Renal pelvis (tissue), 1 donor: ENCODE measurements at regions not wholly inside any gene's neighbourhood (a gene's known extent, or its start where the extent isn't known, plus 50 kb on each side); places are given as distances from the start of the nearest gene placed in this dataset.

Experiments
- DNase-seq: peaks from one replicate; pipeline ENCODE4 v3.0.0-alpha.2; 2013

DNA sequence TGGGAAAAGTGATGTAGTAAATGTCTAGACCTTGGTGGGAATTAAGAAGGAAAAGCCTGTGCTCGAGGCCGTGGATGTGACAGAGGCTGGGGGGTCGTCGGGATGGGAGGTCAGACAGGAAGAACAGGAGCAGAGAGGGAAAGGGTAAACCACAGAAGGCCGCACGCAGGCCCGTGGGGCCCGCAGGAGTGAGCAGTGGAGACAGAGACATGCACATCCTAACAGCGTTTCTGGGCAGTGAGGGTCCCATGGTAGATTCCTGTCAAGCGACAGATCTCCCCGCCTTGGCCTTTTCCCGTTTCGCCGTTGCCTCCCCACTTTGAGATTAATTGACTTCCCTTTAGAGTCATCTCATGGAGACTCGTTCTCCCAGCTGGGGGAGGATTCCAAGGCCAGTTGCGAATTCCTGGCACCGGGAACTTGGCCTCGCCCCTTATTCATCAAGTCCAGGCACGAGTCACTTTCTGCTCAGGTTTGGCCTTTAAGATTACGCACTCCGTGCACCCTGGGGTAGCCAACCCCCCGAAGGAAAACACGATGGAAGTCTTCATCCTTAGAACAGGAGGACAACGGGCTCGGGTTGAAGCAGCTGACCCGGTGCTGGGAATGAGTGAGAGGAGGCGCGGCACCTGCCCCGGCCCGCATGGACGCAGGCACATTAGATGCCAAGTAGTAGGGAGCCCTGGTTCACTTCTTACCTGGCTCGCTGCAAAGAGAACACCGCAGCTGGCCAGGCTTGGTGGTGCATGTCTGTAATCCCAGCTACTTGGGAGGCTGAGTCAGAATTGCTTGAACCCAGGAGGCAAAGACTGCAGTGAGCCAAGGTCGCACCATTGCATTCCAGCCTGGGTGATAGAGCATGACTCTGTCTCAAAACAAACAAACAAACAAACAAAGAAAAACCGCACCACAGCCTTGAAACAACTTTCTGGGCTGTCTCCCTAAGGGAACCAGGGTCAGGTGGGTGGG, 315.2 kb upstream of the SHH start:
- DNase-seq: no peak

DNA sequence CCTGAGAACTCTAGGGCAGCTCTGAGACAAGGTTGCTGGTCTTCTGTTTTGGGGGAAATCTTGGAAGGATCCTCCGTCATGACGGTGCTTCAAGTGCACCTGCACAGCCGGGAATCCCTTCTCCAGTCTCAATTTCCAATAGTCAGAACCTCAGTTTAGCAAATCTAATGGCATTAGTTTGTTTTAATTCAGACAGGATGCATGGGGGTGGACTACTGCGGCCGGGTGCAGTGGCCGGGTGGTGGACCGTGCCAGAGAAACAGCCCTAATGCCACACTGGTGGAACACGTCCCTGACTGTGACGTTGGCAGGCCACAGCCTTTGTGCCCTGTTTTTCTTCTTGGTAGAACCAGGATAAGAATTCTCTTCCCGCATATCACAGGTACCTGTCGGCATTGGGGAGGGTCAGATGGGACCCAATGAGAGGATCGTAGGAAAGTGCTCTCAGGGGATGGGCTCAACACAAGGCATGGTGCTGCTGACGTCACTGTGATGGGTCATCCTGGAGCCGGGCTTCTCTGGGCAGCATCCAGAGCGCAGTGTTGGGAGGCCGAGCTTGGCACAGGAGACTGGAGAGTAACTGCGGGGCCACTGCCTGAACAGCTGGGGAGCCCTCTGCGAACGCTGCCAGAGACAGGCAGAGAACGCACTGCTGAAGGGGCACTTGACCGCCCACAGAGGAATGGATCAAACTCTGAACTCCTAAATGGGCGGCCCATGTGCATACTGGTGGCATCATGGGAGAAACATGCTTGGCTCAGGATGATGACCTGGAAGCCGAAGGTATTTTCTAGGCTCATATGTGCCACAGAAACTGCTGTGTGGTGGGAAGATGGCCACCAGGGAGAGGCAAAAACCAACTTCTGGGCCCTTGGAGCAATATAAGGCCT, 313.8 kb upstream of the SHH start:
- DNase-seq: no peak

GRCh38 chr7:156124356-156124755, 312.1 kb upstream of the SHH start:
- no peak for DNase-seq

DNA sequence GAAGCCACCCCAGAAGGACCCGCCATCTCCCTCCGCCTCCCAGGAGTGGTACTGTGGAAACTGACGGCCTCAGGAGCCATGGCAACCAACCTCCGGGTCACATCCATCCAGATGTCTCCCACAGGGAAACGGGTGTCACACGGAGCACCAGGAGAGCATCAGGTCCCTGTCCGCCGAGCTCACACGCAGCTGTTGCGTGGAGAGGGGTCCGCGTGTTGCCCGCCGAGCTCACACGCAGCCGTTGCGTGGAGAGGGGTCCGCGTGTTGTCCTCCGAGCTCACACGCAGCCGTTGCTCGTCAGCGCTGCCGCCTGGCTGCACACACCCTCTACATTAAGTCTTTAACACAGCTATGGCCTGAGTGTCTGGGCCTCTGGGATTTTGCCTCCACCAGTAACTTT, 311.1 kb upstream of the SHH start:
- DNase-seq: no peak

- no peak for DNase-seq
Measured at GRCh38 chr7:156122752-156123354, 310.6 kb upstream of the SHH start.

GRCh38 chr7:156121956-156122355, 309.7 kb upstream of the SHH start:
- no peak for DNase-seq

- DNase-seq: no peak
Measured at GRCh38 chr7:156121434-156121833, 309.2 kb upstream of the SHH start.

DNA sequence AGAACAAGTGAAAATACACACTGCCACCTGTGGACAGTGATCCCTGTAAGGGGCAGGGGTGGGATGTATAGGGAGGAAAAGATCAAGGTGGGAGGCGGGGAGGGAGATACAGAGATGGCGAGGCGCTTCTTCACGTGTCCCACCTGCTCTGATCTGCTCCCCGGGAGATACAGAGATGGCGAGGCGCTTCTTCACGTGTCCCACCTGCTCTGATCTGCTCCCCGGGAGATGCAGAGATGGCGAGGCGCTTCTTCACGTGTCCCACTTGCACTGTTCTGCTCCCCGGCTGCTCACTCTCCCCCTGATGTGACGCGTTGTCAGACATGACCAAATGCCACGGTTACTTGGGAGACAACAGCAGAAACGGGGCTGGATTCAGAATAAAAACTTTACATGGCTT, 308.3 kb upstream of the SHH start:
- DNase-seq: no peak

- DNase-seq: no peak
Measured at GRCh38 chr7:156119771-156120170, 307.5 kb upstream of the SHH start.

DNA sequence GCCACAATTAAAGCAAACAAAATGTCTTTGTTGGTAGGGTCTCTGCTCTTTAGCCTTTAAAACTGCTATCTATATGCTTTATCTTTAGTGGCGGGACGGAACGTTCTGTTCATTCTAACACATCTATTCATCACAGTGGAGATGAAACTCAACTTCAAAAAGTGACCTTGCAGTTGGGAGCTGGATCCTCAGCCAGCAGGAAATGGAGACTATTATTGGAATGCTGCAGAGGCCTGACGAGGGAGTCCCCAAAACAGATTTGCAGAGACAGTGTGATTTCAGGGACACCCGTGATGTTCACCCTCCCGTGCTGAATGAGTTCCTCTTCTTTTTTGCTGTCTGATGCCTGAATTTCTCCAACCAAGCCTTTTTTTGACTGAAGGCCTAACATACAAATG, 306.0 kb upstream of the SHH start:
- DNase-seq: no peak

- DNase-seq: no peak
Measured at GRCh38 chr7:156117542-156118247, 305.4 kb upstream of the SHH start.

- DNase-seq: no peak
Measured at GRCh38 chr7:156116514-156117215, 304.4 kb upstream of the SHH start.

- DNase-seq: no peak
Measured at GRCh38 chr7:156115582-156115981, 303.3 kb upstream of the SHH start.

DNA sequence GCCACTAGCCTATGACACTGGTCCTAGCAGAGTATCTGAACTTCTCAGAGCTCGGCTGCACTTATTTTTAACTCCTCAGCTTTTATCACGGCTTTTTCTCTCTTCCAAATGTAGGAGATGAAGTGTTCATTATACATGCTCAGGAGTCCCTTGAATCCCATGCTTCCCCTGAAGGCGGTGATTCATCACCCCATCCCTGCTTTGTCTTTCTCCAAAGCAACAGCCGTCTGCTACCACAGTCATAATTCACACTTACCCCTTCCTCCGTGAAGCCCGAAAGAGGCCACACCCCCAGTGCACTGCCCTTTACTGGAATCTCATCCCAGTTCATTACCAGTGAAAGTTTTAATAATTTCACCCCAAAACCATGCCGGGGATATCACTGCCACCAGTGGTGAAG, 301.5 kb upstream of the SHH start:
- DNase-seq: no peak

- no peak for DNase-seq
Measured at GRCh38 chr7:156109988-156110387, 297.7 kb upstream of the SHH start.

- no peak for DNase-seq
Measured at GRCh38 chr7:156109076-156109475, 296.8 kb upstream of the SHH start.

DNA sequence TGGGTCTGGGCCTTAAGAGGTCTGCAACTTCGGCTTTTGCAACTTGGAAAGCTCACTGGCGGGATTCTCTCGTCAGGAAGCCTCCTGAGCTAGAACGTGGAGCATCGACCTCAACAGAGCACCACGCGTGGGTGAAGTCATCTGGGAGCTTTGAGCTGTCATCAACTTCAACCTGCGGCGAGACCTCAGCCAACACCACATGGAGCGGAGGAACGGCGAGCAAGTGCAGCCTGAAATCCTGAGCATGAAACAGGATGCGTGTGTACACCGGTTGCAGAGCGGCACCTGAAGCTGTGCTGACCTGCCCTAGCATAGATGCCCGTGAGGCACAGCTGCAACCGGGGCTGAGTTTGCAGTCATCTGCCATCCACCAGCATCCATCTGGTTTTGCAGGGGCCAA, 295.7 kb upstream of the SHH start:
- DNase-seq: no peak

- DNase-seq: no peak
Measured at GRCh38 chr7:156106107-156106426, 293.8 kb upstream of the SHH start.

- no peak for DNase-seq
Measured at GRCh38 chr7:156105337-156106106, 293.3 kb upstream of the SHH start.

- DNase-seq: no peak
Measured at GRCh38 chr7:156104501-156105336, 292.5 kb upstream of the SHH start.
